SH-SY5Y (cell line): ENCODE measurements at regions not wholly inside any gene's neighbourhood (a gene's known extent, or its start where the extent isn't known, plus 50 kb on each side); places are given as distances from the start of the nearest gene placed in this dataset.

Experiments used
- GATA2 ChIP-seq: IDR thresholded peaks from 2 replicates; pipeline ENCODE4 v1.6.1; 2011; ENCODE audit warnings: mild to moderate bottlenecking, low read depth, low read length
- GATA3 ChIP-seq: IDR thresholded peaks from 2 replicates; pipeline ENCODE4 v1.6.1; 2011; ENCODE audit warnings: low read depth, mild to moderate bottlenecking, low read length, moderate library complexity

DNA sequence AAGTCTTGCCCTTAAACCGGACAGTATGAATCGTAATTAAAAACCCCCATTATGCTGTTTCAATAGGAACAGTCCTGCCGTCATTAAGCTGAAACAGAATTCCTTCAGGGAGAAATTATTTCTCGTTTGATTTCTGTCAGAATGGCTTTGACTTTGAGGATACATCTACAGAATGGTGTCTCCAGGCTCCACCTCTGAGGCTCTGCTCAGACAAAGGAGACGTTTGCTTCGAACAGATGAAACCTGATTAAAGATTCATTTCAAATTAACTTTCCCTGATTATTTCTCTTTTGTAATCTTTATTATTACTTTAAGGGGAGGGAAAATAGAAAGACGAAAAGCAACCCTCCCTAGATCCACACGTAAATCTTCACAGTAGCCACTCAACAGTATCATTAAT is 106.9 kb downstream of the TMEM114 start:
- TF ChIP-seq GATA2 (no peak), GATA3 (no peak)
